Amygdala (tissue), 56 donors: ENCODE measurements at regions not wholly inside any gene's neighbourhood (a gene's known extent, or its start where the extent isn't known, plus 50 kb on each side); places are given as distances from the start of the nearest gene placed in this dataset.

ENCODE experiments used
- DNase-seq, 56 donors: peaks; one replicate each; lab custom pipeline; 2025; lab: John Stamatoyannopoulos, UW

DNA sequence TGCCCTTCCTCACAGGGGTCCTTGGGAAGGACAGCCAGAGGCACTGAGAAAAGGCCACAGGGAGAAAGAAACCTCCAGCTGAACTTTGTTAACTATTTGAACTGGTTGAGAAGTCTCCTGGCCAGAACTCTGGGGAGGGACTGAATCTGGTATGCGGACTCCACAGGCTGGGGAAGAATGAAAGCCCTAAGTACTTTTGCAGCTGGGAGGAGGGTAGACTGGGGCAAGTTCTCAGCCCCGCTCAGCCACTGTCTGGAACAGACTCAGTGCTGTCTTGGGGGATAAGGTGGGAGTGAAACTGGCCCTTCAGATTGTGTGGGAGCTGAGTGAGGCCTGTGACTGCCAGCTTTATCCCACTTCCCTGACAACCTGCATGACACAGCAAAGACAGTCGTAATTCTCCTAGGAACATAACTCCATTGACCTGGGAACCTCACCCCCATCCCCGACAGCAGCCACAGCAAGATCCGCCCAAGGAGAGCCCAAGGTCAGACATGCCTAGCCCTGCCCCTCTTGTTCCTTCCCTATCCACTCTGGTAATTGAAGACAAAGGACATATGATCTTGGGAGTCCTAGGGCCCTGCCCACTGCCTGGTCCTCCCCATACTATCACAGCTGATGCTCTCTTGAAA lies 475.1 kb upstream of the CNTN5 start:
- DNase-seq, result no peak

DNA sequence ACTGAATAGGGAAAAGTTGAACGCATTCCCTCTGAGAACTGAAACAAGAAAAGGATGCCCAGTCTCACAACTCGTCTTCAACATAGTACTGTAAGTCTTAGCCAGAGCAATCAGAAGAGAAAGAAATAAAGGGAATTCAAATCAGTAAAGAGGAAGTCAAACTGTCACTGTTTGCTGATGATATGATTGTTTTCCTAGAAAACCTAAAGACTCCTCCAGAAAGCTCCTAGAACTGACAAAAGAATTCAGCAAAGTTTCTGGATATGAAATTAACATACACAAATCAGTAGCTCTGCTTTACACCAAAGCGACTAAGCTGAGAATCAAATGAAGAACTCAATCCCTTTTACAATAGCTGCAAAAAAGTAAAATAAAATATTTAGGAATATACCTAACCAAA lies 471.2 kb upstream of the CNTN5 start:
- DNase-seq, result no peak

DNA sequence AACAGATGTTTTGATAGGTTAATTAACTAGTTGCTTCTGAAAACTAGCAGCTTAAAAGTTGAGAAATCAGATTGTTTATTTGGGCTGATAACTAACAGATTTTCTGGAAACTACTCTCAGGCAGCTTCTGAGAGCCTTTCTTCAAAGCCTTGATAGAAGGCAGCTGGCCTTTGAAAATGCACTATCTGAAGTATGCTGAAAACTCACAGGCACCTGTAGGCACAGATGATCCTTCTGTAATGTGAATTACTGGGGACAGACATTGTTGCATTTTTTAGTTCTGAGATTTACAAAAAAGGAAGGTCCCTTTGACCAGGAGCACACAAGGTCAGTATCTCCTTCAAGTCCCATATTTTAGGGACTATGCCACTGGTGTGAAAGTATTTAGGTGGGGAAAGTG lies 460.8 kb upstream of the CNTN5 start:
- DNase-seq, result no peak

DNA sequence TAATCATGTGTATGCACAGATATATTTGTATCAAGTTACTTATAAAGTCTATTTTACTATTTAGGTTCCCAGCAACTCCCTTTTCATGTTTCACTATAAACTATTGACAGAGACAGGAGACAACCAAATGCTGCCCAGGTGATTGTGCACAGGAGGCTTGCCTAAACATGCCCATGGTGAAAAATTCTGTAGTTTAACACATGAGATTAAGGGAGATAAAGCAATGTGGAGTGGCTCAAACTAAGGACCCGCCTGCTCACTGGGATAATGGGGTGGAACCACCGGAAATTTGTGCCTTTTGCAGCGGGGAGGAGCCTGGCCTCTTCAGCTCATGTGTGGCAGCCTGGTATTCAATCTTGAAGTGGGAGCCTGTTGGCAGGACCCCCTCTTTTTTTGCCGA lies 459.5 kb upstream of the CNTN5 start:
- DNase-seq, result no peak

DNA sequence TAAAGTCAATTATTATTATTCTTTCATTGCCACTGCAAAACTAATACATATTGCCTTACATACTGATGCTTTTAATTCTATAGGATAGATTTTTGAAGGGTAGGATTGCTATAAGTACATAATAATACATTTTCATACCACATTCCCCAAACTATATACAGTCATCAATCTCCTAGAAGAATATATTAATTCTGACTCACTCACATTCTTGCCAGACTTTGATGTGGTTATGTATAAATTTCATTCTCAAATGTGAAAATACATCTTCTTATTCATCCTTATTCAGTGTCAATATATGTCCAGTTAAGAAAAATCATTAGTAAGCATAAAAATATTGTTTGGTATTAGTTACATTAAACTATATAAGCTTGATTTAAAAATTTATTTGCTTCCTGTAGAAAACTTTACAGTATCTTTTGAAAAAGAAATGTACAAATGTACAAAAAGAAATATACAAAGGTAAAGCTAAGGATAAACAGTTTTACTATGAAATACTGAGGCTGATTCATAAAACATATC lies 458.8 kb upstream of the CNTN5 start:
- DNase-seq, result no peak

DNA sequence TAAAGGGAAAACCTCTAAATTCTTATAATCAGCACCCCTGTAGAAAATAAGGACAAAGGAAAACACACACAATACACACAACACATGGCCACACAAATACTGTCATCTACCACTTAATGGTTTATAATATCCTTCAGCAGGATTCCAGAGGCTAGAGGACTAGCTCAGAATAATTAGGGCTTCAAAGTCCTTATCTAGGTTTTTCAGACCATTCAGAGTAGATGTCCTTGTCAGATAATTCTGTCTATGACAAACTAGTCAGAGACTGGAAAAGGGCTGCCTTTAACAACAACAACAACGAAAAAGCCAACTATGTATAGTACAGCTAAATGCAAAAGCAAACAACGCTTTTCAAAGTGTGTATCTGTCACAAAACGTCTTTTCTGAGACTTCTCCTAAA lies 456.5 kb upstream of the CNTN5 start:
- DNase-seq, result no peak

DNA sequence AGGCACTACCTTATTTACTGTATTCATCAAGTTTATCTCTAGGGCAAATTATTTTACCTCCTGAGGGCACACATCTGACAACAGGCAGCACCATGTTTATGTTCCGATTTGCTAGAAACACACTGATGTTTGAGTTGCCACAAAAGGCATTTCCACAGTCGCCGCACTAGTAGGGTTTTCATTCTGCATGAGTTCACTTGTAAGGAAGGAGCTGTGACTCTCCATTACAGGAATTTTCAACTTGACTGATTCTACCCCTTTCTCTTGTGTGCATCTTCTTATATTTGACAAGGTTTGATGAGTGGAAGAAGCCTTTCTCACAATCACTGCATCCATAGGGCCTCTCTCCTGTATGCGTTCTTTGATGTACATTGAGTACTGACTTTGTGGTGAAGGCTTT lies 455.9 kb upstream of the CNTN5 start:
- no peak for DNase-seq

DNA sequence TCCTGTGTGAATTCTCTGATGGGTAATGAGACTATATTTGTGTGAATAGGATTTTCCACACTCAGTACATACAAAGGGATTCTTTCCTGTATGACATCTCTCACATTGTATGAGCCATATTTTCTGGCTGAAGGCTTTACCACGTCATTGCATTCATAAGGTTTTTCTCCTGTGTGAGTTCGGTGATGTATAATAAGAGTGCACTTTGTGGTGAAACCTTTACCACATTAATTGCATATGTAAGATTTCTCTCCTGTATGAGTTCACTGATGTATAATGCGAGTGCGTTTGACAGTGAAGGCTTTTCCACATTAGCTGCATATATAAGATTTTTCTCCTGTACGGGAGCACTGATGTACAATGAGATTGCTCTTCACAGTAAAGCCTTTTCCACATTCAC lies 455.4 kb upstream of the CNTN5 start:
- DNase-seq, result no peak

DNA sequence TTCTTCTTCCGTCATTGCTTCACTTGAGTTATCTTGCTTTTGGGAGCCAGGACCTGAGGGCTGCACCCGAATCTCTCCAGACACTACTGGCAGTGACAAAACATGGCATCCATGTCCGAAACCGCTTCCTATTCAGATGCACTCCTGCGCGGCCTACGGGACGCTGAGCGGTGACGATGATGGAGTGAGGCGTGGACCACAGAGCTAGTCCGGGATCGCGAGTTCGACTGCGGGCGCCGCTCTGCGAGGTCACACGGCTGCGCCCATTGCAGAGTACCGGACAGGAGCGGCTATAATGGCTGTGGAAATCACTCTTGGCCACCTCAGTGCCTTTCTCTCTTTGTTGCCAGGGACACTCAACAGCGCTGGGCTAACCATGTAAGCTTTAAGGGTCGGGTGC lies 453.8 kb upstream of the CNTN5 start:
- DNase-seq, result no peak

DNA sequence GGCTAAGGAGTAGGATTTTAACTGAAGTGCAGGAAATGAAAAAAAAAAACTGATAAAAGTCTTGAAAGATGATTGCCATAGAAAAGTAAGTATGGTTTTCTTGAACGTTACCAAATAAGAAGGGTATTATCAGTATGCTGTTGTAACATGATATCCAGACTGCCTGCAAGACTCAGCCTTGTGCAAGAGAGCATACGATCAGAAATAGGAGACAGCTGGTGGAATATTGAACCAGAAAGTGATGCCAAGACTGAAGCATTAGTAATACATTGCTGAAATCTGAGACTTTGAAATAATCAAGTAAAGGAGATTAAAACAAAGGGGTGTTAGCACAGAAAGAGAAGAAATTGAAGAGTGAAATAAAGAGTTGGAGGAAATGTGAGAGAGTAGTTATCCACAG lies 452.7 kb upstream of the CNTN5 start:
- DNase-seq, result no peak

DNA sequence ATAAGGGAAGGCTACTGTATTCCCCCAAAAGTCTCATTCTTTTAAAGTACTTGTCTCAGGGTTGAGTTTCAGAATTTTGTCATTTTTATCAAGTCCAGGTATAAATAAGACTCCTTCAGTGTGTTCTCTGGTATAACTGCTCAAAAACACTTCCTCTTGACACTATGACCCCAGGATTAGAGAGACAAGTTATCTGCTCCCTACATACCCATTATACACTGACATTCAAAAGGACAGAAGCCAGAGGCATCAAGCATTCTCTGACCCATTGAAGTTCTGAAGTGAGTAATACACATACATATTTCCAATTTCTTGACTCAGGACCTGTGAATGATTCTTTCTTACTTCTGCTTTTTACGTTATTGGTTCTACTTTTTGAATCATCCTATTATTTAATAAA lies 447.8 kb upstream of the CNTN5 start:
- DNase-seq, result no peak

DNA sequence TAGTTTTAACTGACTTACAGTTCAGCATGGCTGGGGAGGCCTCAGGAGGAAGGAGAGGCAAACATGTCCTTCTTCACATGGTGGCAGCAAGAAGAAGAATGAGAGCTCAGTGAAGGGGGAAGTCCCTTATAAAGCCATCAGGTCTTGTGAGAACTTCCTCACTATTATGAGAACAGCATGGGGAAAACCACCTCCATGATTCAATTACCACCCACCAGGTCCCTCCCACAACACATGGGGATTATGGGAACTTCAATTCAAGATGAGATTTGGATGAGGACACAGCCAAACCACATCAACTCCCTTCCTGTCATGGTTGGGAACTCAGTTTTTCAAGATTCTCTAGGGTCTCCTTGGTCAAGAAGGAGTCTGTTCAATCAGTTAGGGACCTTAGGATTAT lies 432.9 kb upstream of the CNTN5 start:
- DNase-seq, result no peak

DNA sequence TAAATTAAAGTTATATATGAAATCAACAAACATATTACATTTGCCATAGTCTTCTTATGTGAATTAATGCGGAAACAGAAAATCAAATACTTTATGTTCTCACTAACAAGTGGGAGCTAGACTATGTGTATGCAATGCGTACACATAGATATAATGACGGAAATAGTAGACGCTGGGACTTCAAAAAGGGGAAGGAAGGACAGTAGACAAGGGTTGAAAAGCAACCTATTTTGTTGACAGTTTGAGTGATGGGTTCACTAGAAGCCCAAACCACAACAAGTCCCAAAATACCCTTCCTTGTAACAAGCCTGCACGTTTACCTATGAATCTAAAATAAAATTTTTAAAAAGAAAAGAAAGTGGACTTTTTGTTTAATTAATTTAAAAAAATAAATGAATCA lies 430.8 kb upstream of the CNTN5 start:
- no peak for DNase-seq

DNA sequence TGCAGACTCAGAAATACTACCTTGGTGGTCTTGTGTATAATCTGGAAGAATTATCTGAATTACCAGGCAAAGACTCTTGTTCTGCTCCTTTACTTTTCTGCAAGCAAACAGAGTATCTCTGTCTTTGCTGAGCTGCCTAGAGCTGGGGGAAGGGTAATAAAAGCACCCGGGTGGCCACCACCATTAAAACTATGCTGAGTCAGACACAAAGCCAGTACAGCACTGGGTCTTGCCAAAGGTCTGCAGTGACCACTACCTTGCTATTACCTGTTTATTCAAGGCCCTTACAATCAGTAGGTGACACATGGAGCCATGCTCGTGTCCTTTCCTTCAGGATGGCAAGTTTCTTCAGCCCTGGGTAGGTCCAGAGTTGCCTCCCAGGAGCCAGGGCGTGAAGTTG lies 420.6 kb upstream of the CNTN5 start:
- DNase-seq, result no peak

DNA sequence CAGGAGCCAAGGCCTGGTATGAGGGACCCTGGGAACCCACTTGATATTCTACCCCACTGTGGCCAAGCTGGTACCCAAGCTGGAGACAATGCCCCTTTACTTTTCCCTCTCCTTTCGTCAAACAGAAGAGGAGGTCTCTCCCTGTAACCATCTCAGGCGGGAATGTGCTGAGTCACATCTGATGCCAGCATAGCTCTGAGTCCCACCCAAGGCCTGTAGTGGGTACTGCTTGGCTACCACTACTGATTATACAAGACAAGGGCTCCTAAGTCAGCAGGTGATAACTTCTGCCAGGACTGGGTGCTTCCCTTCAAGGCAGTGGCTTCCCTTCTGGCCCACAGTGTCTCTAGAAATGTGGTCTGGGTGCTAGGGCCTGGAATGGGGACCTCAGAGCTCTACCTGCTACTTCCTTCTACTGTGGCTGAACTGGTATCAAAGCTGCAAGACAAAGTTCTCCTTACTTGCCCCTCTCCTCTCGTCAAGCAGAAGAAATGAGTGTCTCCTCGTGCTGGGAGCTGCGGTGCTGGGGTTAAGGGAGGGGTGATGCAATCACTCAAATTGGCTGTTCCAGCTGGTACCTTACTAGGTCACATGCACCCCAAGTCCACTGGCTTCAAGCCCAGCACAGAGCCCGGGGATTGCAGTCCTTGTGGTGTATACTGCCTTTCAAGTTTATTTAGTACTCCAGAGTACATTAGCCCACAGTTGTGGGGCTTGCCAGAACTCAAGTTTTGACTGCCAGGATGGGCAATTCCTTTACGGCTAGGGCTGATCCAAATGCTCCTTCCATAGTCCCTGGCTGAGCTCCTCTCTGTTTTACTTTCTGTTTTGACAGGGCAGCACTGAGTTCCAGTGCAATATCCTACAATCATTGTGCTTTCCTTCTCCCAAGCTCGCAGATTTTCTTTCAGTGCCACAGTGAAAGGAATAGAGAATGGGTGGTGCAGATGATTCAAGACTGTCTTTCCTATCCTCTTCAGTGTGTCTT lies 419.7 kb upstream of the CNTN5 start:
- peak in 13 of 56 donors; percentile 2 to 30 (median 10) for DNase-seq

DNA sequence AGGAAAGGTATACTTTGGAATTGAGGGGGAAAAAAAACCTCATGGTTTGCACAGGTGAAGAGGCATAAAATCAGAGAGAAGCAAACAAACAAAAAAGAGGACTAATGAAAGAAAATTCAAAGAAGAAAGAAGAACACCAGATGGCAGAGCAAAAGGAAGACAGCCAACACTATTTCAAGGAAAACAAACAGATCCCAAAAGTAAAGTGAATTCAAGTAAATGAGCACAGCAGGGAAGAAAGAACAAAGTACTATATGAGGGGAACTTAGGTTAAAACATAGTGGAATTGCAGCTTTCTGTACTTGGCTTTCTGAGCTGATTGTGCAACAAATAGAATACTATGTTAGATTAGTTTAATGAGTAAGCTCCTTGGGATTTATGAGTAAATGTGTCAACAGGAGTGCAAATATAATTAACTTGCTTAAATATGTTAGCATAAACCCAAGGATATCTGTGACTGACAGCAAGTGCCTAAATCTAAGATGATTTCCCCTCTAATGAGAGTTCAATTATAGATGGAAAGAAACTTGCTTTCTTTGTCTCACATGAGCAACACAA lies 404.6 kb upstream of the CNTN5 start:
- DNase-seq, result no peak

DNA sequence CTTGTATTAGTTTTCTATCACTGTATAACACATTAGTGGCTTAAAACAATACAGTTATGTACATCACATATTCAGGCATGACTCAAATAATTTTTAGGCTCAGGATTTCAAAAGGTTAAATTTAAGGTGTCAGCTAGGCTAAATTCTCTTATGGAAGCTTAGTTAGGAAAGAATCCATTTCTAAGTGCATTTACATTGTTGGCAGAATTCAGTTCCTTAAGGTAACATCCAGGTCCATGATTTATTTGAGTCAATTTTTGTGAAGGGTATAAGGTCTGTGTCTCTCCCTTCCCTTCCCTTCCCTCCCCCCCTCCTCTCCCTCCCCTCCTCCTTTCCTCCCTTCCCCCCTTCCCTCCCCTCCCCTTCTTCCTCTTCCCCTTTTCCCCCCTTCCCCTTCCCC lies 399.0 kb upstream of the CNTN5 start:
- DNase-seq, result no peak

DNA sequence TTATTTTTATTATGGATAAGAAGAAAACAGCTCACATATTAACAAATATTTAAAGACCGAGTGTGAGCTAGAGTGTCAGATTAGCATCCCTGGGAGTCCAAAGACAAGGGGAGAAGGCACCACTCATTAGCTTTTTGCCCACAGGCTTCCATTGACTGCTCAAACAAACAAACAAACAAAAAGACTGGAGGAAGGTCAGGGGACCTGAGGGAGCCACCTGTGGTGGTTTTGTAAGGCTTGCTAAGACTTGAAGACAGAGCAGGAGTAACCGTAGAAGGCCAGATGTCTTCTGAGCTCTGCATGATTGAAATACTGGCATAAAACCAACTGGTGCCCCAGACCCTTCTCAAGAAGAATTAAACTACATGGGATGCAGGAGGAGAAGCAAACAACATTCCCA lies 395.2 kb upstream of the CNTN5 start:
- no peak for DNase-seq

DNA sequence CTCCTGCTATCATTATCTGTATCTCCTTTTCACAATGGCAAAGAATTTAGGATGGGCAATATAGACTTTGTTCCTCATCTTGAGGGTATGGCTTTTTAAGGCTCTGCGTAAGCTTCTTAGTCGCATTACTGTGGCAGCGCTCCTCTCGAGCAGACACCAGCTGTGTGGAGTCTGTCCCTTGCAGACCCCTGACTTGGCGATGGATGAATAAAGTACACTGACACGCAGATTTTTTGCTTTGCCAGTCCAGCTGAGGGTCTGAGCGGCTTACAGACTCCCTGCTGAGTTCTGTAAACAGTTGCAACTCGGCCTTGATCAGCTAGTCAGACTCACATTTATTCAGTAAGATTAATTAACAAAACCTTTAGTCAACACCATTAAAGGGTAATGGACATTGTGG lies 390.0 kb upstream of the CNTN5 start:
- no peak for DNase-seq

DNA sequence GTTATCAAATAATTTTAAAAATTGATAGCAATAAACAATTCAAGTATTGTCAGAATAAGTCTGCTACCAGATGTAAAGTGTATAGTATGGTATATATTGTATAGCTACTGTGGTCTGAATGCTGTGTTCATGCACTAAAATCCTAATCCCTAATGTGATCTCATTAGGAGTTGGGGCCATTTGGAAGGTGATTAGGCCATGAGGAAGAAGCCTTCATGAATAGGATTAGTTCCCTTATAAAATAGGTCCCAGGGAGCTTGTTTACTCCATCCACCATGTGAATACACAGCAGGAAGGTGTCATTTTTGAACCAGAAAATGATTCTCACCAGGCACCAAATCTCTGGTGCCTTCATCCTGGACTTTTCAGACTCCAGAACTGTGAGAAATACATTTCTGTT lies 363.0 kb upstream of the CNTN5 start:
- no peak for DNase-seq

DNA sequence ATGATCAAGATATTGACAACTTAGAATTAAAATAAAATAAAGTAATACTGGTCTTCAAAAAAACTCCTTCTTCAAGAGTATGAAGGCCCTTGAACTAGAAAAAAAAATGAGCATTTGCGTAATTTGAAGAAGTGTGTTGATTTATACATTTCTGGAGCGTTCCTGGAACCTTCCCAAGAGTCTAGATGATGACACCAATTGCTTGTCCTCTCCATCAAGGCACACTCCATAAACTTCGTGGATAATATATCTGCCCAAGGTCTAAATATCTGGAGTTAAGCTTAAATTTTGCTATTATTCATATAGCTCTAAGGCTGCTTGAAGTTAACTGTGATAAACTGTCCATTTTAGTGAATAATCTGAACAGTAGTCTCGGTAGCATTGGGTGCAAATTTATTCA lies 361.3 kb upstream of the CNTN5 start:
- DNase-seq, result no peak

DNA sequence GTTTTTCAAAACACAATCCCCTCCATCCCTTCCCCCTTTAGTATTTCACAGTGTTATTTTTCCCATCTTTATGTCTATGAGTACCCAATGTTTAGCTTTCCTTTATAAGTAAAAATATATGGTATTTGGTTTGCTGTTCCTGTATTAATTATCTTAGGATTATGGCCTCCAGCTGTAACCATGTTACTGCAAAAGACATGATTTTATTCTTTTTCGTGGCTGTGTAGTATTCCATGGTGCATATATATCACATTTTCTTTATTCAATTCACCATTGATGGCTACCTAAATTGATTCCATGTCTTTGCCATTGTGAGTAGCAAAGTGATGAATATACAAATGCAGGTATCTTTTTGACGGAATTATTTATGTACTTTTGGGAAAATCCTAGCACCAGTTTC lies 346.4 kb upstream of the CNTN5 start:
- no peak for DNase-seq
